ENCODE measurements at regions not wholly inside any gene's neighbourhood (a gene's known extent, or its start where the extent isn't known, plus 50 kb on each side); places are given as distances from the start of the nearest gene placed in this dataset.

GRCh38 chr4:13701937-13702446 lies 74.5 kb upstream of the BOD1L1 start:
- TF ChIP-seq EZH2 (IDR thresholded peaks at IDR 0.05; ENCODE audit: low read depth, unreplicated experiment) (no peak), CTCF (conservative IDR thresholded peaks at IDR 0.05; ENCODE audit: low read depth in 2 of 2) (no peak), POLR2AphosphoS5 (IDR thresholded peaks at IDR 0.05; ENCODE audit: low read depth) (no peak), EZH2phosphoT487 (IDR thresholded peaks at IDR 0.05; ENCODE audit: unreplicated experiment) (no peak)

Measured in GM23338 (cell line).